ENCODE measurements at regions not wholly inside any gene's neighbourhood (a gene's known extent, or its start where the extent isn't known, plus 50 kb on each side); places are given as distances from the start of the nearest gene placed in this dataset.

DNA sequence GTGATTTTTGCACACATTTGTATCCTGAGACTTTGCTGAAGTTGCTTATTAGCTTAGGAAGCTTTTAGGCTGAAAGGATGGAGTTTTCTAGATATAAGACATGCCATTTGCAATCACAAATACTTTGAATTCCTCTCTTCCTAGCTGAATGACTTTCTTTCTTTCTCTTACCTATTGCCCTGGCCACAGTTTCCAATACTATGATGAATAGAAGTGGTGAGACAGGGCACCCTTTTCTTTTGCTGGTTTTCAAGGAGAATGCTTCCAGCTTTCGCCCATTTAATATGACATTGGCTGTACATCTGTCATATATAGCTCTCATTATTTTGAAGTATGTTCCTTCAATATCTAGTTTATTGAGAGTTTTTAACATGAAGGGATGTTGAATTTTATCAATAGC lies 409.6 kb upstream of the EPHA7 start:
- no peak for DNase-seq (ENCODE audit: low spot score)

DNA sequence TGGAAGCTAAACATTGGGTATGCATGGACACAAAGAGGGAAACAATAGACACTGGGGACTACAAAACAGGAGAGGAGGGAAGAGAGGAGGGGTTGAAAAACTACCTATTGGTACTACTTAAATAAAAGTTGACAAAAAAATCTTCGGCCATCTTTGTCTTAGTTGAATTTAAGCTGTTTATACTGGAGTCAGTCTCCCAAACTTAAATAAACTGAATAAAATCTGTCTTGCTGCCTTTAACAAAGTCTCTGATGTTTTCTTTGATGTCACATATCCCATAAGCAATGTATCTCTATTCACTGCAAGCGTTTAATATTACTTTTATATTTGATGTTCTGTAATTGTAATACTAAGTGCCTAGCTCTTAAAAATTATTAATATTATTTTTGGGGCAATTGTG lies 409.2 kb upstream of the EPHA7 start:
- DNase-seq (ENCODE audit: low spot score) = no peak

DNA sequence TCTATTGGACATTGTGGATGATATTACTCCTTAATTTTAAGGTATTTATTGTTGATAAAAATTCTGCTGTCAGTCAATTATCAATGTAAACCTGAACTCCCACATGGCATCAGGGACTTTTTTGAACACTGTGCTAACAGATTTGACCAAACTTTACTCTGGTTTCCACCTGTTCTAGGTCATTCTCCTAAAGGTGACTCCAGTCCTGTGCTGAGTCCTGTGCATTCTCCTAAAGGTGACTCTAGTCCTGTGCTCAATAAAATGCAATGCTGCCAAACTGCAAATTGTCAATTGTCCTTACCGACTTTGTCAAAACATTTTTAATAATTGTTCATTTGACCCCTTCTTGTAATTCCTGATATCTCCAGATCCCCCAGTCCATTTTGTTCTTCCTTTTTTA lies 408.4 kb upstream of the EPHA7 start:
- DNase-seq (ENCODE audit: low spot score) = no peak

DNA sequence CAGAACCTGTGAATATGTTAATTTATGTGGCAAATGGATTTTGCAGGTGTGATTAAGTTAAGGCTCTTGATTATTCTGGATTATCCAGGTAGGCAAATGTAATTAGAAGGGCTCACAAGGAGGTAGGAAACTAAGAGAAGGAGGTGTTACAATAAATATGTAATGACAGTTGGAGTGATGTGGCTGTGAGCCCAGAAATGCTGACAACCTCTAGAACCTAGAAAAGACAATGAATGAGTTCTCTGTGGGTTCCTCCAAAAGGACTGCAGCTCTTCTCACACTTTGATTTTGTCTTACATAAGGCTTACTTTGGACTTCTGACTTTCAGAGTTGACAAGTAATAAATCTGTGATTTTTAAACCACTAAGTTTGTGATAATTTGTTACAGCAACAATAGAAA lies 406.6 kb upstream of the EPHA7 start:
- DNase-seq (ENCODE audit: low spot score) = no peak

DNA sequence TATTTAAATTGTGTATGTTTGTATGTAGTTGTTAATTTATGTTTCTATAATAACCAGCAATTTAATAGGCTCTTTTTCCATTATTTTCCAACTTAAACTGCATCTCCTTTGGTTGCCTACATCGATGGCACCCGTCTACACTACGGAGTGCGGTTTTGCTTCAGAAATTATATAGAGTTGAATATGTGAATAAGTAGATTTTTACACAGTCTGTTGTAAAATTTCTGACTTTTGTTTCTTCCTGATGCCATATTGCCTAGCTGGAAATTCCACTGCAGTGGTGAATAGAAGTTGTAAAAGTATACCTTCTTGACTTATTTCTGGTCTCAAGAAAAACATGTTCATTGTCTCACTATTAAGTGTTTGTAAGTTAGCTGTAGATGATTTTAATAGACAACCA lies 404.1 kb upstream of the EPHA7 start:
- DNase-seq (ENCODE audit: low spot score) = no peak

DNA sequence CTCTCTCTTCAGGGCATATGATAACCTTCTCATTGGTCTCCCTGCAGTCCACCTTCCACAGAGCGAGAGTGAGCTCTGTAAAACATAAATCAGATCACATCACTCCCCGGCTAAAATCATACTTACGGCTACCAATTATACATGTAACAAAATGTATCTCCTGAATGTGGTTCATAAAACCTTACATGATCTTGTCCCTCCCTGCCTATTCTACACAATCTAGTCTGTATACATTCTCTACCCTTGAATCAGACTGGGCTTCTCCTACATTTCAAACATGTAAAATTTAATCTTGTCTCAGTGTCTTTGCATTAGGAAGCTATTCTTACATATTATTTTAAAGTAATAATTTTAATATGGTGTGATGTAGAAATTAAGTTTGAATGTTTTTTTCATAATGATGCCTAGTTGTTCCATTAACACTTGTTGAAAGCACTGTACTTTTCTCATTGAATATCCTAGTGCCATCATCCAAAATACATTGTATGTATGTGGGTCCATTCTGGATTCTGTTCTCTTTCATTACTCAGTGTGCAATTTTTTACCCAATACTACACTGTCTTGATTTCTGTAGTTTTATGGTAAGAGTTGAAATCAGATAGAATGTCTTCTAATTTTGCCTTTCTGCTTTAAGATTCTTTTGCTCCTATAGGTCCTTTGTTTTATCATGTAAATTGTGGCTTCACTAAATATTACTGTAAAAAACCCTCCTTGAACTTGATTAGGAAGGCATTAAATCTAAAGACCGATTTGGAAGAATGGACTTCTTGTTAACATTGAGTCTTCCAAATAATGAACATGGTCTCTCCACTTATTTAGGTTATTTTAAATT lies 403.3 kb upstream of the EPHA7 start:
- DNase-seq (ENCODE audit: low spot score) = no peak

DNA sequence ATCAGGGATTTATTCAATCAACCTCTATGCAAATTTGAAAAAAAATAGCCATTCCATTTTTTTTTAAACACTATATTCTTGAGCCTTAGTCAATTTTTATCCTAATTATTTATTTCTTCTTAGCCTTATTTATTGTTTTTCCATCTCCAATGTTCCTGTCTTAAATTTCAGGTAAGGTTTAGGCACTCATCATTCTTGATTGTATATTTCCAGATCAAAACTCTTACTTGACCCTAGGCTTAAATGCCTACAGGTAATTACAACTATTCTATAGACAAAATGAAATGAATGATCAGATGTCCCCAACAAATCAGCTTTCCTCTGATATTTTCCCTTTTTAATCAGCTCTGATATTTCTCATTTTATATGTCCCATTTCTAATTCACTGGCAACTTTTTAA lies 402.6 kb upstream of the EPHA7 start:
- DNase-seq (ENCODE audit: low spot score) = no peak

DNA sequence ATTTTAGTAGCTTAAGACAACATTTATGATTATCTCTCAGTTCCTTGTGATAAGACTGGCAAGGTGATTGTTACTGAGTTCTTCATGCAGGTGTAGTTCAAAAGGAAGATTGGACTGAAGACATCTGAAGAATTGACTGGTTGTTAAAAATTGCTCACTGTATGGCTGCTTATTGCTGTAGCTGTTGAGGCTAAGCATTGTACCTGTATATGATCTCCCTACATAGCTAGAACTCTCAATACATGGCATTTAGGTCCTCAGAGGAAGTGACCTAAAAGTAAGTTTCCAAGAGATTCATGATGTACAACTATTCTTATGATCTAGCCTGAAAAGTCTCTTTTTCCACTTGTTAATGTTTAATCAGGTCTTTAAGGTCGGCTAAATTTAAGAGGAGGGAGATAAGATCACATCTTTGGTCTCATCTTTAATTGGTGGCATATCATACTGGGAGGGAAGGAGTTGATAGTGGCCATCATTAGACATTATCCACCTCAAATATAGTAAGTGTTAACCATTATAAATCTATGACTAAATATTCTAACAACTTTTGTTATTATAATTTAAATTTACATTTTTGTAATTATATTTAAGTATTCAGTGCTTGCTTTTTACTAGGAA lies 401.2 kb upstream of the EPHA7 start:
- DNase-seq (ENCODE audit: low spot score) = no peak

DNA sequence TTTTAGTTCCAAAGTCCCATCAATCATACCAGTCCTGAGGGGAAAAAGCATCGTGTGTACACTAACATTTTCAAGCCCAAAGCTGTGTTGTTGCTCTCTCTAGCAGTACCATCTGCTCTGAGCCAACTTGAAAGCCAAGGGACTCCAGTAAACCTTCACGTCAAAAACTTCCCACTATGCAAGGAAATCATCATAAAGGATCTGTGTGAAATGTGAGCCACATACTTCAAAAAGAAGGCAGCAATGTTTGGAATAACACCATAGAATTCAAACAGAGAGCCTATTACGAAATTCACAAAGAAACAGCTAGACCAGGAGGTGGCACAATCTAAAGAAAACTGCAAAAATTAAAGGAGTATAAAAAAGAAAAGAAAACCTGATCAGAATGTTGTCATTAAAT lies 399.8 kb upstream of the EPHA7 start:
- DNase-seq (ENCODE audit: low spot score) = no peak

DNA sequence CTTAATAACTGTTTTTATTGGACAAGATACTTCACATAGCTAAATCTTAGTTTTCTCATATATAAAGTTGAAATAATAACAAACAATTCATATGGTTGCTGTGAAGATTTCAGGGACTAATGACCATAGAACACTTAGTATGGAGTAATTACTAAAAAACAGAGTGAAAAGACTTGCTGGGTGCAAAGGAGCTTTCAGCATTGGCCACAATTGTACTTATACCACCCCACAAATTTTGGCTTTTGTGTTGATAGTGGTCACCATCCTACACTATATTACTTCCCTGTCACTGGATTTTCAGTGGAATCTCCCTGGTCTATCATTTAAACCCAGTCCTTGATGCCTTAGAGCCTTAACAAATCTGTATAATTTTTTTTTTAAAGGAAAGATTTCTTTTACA lies 398.6 kb upstream of the EPHA7 start:
- no peak for DNase-seq (ENCODE audit: low spot score)

DNA sequence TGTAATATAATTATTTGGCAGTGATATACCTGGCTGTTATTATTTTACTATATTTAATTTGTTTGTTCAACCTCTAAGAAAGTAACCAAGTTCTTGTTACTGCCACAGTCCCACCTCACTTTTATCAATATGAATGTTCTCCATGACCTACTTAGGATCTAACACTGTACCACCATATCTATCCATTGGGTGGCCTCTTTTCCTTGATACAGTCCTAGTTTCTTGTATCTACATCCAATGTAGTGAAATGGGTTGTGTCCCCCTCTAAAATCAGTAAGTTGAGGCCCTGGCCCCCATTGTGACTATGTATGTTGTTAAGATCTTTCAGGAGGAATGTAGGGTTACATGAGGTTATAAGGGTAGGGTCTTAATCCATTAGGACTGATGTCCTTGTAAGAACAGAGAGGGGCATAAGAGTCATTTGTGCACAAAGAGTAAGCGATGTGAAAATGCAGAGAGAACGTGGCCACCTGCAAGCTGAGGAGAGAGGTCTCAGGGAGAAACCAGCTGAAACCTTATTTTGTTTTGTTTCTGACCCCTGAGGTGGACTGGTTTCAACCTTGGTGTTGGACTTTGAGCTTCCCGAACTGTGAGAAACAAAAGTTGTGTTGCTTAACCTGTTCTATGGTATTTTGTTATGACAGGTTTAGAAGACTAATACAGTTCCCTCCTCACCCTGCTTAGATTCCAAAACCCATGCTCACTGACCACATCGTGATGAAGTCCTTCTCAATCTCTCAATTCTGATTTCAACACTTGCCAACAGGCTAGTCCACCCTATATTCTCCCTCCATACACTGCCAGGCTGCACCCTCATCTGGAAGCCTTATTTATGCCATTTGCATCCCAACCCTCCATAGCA lies 387.3 kb upstream of the EPHA7 start:
- DNase-seq (ENCODE audit: low spot score) = no peak

DNA sequence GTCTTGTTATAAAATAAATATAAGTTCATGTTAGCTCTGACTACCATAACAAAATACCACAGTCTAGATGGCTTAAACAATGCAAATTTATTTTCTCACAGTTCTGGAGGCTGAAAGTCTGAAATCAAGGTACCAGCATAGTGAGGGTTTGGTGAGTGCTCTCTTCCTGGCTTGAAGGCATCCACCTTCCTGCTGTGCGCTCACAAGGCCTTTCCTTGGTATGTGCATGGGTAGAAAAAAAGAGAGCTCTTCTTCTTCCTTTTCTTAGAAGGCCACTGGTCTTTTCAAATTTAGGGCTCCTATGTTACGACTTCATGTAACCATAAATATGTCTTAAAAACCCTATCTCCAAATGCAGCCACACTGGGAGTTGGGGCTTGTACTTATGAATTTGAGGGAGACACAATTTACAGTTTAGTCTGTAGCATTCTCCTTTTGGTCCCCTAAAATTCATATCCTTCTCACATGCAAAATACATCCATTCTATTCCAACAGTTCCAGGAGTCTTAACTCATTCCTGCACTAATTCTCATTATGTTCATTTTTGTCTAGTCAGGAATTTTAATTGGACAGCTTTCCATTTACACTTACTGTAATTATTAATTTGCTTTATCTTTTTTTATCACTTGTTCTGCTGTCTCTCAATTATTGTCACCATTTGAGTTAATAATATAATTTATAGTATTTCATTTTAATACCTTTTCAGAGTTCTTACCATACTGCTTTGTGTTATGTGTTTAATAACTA lies 381.9 kb upstream of the EPHA7 start:
- DNase-seq (ENCODE audit: low spot score) = no peak

DNA sequence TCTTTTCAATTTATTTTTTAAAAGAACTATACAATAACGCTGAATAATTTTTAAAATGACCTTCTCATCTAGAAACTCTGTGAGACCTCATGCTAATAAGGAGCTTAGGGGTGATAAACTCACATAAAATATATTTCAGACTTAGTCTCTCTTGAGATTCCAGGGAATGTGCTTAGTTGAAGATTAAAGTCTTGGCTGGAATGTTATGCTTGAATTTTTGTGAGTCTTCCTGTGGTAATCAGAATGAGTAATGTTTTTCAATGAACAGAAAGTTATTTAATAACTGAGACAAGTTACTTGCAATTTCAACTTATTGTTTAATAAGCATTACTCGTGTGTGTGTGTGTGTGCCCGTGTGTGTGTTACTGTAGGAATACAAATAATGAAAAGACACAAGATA lies 379.9 kb upstream of the EPHA7 start:
- no peak for DNase-seq (ENCODE audit: low spot score)

DNA sequence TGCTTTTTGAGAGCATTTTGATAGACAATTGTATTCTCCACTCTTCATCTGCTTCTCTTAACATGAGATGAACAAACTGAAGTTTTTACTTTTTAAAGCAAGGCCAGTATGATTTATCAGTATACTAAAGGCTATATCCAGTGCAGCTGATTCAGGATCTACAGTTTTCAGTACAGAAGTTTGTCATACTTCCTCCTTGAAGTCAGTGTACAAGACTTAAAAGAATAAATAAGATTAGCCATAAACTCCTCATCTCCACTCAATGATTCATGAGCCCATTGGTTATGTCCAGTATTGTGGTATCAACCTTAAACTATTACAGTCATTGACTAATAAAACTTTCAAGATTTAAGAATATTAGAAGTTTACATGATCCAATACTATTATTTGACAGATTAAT lies 374.8 kb upstream of the EPHA7 start:
- DNase-seq (ENCODE audit: low spot score) = no peak

DNA sequence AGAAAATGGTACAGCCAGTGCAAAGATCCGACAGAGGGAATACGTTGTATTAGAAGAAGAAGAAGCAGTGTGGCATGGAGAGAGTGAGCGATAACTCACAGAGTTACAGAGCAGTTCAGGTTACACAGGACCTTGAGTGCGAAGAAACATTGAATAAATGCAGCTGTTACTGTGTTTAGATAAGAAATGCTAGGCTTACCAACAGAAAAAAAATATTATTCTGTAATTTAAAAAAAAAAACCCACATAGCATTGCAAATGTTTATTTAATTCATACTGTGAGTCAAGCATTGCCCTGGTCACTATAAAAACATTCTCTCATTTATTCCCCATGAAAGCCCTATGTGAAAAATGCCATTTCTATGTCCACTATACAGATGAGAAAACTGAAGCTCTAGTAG lies 373.4 kb upstream of the EPHA7 start:
- no peak for DNase-seq (ENCODE audit: low spot score)

DNA sequence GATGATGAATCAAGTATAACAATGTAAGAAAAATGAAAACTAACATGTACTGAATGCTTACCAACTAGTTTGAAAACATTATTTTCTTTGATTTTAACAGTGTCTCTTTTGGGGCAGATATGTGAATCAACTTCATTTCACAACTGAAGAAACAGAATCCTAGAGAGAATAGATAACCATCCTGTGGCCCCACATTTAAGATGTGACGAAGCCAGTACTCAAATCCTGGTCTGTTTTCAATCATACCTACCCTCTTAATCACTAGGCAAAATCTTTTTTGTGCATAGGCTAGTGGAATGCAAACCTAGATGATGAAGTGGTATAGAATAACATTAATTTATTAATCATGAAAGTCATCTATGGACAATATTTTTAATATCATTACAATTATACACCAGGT lies 371.6 kb upstream of the EPHA7 start:
- no peak for DNase-seq (ENCODE audit: low spot score)

DNA sequence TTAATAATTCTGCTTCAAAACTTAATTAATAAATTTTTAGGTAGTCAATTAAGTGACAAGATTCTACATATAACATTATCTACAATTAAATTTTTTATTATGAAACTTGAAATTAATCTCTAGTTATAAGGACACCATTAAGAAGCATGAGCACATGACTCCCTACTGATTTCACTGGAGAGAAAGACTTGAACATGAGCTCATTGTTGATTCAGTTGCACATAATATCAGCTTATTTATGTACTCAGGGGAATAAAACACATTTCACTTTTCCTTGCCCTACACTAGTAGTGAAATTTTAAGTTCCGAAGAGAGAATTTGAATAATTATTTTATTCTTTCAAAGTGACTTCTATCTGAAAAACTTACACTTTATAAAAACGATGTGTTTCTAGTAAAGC lies 370.2 kb upstream of the EPHA7 start:
- DNase-seq (ENCODE audit: low spot score) = no peak

DNA sequence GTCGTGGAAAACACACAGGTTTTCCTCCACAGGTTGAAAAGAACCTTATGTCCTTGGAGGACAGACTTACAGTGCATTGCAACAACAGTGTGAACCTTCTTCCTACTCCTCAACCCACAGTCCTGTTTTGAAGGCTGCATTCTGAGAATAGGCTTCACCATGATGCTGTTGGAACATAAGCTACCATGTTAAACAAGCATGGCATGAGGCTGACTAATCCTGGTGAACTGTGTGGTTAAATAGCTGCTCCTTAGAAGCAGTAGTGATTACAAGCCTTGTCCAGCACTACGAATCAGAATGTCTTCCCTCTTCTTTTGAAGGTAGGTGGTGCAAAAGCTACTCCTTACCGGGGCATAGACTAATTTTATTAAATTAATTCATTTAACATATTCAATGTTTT lies 368.5 kb upstream of the EPHA7 start:
- no peak for DNase-seq (ENCODE audit: low spot score)

DNA sequence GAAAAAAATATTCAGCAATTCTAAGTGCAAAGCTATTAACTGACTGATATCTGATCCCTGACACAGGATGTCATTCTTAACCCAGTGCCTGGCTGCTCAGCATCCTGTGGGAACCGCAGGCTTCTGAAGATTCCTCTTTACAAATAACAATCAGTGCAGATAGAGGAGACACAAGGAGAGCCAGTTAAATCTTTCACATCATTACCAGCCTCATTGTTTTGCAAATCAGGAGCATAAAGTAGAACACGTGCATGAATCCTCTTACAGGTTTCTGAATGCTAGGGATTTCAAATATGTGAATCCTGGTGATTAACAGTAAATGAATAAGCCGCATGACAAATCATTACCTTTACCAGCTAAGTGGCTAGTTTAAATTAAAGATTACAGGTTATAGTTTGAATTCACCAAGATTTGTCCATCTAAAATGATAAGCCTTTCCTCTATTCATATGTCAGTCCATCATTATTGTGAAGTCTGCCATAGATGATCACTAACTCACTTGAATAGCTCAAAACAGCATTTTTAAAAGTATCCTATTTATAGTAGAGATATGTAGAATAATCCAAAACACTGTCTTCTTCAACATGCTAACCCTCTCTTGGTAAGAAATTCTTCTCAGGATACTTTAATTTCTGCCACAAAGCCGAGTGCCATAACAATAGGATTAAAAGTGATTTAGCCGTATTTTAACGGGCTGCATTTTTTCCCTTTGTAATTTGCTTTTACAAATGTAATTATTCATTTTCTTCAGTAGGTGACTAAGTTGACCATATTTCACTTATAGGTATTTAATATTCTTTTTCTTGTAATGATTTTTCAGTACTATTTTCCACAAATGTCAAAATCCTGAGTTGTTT lies 367.3 kb upstream of the EPHA7 start:
- DNase-seq (ENCODE audit: low spot score) = peak; percentile 57

DNA sequence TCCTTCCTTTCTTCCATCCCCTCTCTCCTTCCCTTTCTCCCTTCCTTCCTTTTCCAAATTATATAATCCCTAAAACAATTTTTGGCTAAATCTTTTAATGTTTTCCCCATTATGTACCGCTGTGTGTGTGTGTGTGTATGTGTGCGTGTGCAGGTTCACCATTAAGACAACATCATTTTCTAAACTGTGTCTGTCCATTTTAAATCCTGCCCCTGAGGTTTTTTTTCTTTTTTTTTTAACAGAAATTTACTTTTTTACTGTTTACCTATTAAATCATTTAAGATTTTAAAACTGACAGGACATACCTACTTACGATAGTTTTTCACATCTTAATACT lies 366.3 kb upstream of the EPHA7 start:
- DNase-seq (ENCODE audit: low spot score) = no peak

Measured in ecto neural progenitor cell (in vitro differentiated cells).